Sciatic nerve (tissue), 2 donors: ENCODE measurements at regions not wholly inside any gene's neighbourhood (a gene's known extent, or its start where the extent isn't known, plus 50 kb on each side); places are given as distances from the start of the nearest gene placed in this dataset.
A peak's percentile ranks its signal among the peaks of the same experiment; 100 is the strongest.

Experiments used
- ATAC-seq: fragments of 200-7000 bp; cut with Tn5 transposase; one replicate; pipeline ENCODE4 v1.9.1; 2020; ENCODE audit warnings: mild to moderate bottlenecking, moderate library complexity
- DNase-seq: peaks from one replicate; pipeline ENCODE4 v3.0.0-alpha.2; 2020; ENCODE audit warnings: low spot score
- intact Hi-C: fragments of 100-400 bp; cut with DNase I; formaldehyde crosslinking; loops from one replicate; pipeline ENCODE4 v1.14.2; 2022
- donor health status: DM: no; HTN: no; CAD: no.
- donor health status: DM: no; HTN: no; CAD: no.

DNA sequence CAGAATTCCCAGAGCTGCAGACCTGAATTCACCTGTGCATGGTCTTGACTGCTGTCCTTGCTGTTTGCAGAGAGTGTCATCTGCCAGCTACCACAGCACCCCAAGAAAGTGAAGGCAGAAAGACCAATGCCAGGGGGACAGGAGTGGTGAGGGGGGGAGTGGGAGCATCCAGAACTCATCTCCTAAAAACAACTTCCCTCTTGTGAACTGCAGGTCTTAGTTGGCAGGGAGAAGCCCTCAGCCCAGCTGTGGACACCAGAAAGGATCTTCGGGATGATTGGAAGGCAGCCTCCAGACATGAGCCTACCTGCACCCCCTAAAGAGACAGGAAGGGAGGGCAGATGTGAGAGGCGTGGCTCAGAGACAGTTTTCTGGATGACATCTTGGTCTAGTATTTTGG is 615.8 kb upstream of the MGMT start:
- no peak for ATAC-seq
- intact Hi-C loops = no loop called here
- no peak for DNase-seq

- intact Hi-C loops = no loop called here
Observed at GRCh38 chr10:128851726-128852125, 615.3 kb upstream of the MGMT start.

DNA sequence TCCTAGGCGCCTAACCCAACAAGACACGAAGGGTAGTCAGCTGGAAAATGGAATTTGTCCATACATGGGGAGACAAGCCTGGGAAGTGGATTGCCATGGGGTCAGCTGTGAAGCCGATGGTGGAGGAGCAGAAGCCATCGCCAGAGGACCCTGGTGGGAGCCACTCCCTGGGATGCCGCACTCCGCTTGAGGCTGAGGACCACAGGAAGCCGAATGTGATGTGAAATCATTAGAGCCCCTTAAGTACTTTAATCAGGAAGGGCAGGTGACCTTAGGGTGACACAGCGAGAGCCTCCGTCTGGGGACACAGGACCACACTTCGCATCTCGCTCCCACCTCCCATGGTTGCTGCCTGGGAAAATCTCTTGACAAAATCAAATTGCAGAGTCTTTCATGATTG is 614.6 kb upstream of the MGMT start:
- intact Hi-C loops = no loop called here
- DNase-seq (peak; percentile 49), ATAC-seq (no peak)

More at GRCh38 chr10:128851726-128852125, 615.3 kb upstream of the MGMT start:
- DNase-seq = no peak
- ATAC-seq = no peak

- no peak for DNase-seq
- intact Hi-C loops = no loop called here
- ATAC-seq = no peak
Observed at GRCh38 chr10:128852902-128853301, 614.1 kb upstream of the MGMT start.

GRCh38 chr10:128853537-128853936 is 613.5 kb upstream of the MGMT start:
- no peak for DNase-seq
- intact Hi-C loops = no loop called here
- no peak for ATAC-seq

- ATAC-seq (no peak), DNase-seq (no peak)
- intact Hi-C loops = no loop called here
Observed at GRCh38 chr10:128854204-128854603, 612.8 kb upstream of the MGMT start.

GRCh38 chr10:128854963-128855362 is 612.1 kb upstream of the MGMT start:
- ATAC-seq = peak; percentile 94
- intact Hi-C loops = no loop called here
- peak; percentile 92 for DNase-seq

GRCh38 chr10:128855618-128856428 is 611.2 kb upstream of the MGMT start:
- intact Hi-C loops = no loop called here

DNA sequence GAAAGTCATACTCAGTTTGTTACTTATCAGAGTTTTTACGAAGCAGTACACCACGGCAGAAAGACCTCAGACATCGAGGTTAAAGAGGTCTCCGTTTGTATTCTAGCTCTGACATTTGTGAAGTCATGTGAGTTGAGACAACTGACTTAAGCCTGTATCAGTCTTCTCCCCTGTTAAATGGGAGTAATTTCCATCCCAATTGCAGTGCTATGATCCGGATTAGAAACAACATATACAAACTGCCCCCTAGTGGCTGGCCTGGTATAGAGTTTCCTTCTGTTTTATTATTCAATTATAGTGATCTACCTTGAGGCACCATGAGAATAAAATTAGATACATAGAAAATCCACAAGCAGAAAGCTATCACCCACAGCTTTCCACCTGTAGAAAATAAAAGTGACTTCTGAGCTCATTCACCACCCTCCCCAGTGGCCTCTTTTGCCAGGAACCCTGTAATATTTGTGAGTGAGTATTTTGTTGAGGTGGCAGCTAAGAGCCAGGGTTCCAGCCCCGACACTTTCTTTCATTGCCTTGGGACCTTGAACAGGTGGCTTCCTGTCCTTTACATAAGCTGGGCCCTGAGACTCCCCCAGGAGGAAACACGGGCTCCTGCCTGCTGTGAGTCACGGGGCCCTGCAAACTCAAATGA is 607.2 kb upstream of the MGMT start:
- ATAC-seq = no peak
- DNase-seq = peak; percentile 53
- intact Hi-C loops = no loop called here

More at GRCh38 chr10:128855618-128856428, 611.2 kb upstream of the MGMT start:
- ATAC-seq = no peak
- peak; percentile 55 for DNase-seq

DNA sequence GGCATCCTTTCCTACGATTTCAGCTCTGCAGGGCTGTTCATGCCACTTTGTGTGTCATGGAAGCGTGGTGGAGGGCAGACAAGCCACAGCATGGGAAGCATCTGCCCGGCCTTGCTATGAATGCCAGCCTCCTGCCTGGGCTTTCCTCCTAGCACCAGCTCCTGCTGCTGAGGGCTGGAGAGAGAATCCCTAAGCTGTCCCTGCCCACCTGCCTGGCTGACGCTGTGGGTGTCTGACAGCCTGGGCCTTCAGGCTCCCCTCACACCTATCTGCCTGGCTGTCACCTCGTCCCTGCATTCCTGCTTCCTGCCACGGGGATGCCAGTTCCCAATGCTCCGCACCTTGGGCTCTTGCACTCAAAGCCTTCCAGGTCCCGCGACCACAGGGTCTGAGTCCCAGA is 606.5 kb upstream of the MGMT start:
- ATAC-seq (no peak), DNase-seq (no peak)

GRCh38 chr10:128861018-128861901 is 605.8 kb upstream of the MGMT start:
- intact Hi-C loops = no loop called here
- DNase-seq (no peak), ATAC-seq (no peak)

More for the DNA sequence above, 606.5 kb upstream of the MGMT start:
- intact Hi-C loops = no loop called here

GRCh38 chr10:128863411-128863810 is 603.6 kb upstream of the MGMT start:
- intact Hi-C loops = no loop called here
- ATAC-seq (no peak), DNase-seq (no peak)

GRCh38 chr10:128863823-128864405 is 603.1 kb upstream of the MGMT start:
- intact Hi-C loops = no loop called here
- no peak for DNase-seq
- ATAC-seq = no peak

DNA sequence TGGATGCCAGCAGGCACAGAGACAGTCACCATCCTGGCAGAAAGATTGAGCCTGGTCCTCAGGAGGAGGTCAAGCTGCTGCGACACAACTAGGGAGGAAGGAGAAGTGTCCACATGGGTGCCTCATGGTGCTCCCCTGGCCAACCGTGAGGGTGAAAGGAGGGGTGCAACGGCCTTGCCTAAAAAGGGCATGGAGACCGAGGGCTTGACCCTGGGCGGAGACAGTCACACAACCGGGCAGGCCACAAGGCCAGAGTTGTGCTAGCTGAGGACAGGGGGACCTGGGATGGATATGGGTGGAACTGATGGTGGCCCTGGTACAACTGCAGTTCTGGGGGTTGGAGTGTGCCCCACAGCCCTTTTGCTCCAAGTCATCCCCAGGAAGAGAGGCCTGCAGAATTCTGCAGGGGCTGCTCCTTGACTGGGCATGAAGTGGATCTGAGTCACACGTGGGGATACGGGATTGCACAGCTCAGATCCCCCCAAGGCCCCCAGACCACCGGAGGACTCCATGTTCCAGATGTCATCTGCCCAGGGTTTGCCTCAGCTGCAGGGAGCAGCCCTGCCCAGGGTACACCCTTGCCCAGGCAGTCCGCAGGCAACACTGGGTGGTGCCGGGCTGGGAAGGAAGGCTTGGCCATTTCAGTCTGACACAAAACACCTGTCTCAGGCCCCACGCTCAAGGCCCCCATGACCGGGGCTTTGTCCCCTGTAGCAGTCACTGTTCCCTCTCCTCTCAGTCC is 602.3 kb upstream of the MGMT start:
- intact Hi-C loops = no loop called here

GRCh38 chr10:128865436-128866195 is 601.4 kb upstream of the MGMT start:
- DNase-seq (no peak), ATAC-seq (no peak)
- intact Hi-C loops = no loop called here

More for the DNA sequence above, 602.3 kb upstream of the MGMT start:
- DNase-seq = no peak
- peak; percentile 22 for ATAC-seq

GRCh38 chr10:128866551-128866950 is 600.5 kb upstream of the MGMT start:
- DNase-seq = no peak
- intact Hi-C loops = no loop called here
- no peak for ATAC-seq

DNA sequence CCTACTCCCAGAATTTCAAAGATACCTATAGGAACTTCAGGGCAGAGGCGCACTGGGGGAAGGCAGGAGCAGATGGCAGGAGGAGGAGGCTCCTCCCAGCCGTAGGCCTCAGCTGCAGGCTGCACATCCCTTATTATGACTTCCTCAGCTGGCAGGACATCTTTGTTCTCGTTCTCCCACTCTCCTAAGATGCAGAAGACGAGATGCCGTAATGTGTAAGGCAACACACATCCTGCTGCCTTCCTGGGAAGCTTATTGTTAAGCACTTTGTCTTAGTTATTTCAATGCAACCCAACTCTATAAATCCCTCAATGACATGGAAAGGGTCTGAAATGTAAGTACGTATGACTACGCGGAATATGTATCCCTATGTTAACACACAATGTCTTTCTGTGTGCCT is 599.8 kb upstream of the MGMT start:
- intact Hi-C loops = no loop called here
- ATAC-seq (no peak), DNase-seq (peak; percentile 9)

DNA sequence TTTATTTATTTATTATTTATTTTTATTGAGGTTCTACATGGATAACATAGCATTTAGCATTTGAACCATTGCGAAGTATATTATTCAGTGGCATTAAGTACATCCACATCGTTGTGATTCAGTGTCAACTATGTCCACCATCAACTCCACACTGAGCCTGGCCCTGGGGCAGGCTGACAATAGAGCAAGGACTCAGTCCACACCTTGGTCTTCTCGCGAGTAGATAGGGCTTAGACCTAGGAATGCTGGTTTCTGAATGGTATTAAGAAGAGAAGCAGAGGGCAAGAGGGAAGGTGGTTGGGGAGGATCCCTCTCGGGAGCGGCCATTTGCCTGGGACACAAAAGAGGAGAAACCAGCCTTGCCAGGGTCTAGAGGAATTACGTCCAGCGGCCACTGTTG is 599.2 kb upstream of the MGMT start:
- no peak for ATAC-seq
- intact Hi-C loops = no loop called here
- no peak for DNase-seq
